ENCODE measurements at regions not wholly inside any gene's neighbourhood (a gene's known extent, or its start where the extent isn't known, plus 50 kb on each side); places are given as distances from the start of the nearest gene placed in this dataset.

GRCh38 chr6:141337191-141337590 is 795.5 kb upstream of the GJE1 start (continued):
- no peak for TF ChIP-seq TEAD4 (IDR thresholded peaks at IDR 0.05; ENCODE audit: low read length)
- no peak for TF ChIP-seq TEAD4 (CRISPR knock-in tag; IDR thresholded peaks at IDR 0.05; ENCODE audit: borderline replicate concordance)

GRCh38 chr6:141335477-141336273 is 797.0 kb upstream of the GJE1 start:
- no TSS peak for BruUV-seq (replicated peaks)
- ATAC-seq: no peak
- DNase-seq (ENCODE audit: extremely low read depth in 1 of 4, low spot score in 3 of 4): no peak
- H3K36me3 ChIP-seq (ENCODE audit: control insufficient read depth, insufficient read depth, low read length): no peaks in the 10 kb centered on the region
- WGBS (ENCODE audit: insufficient coverage, low coverage, missing lambda C conversion rate): 1% methylated on average over 4 of the region's 4 CpGs
- intact Hi-C loops (cut with micrococcal nuclease) (no loop called here), in situ Hi-C loops (cut with MboI) (no loop called here)
- H3K9me1 ChIP-seq (ENCODE audit: control insufficient read depth, insufficient read depth, low read length): no peaks in the 10 kb centered on the region
- CTCF ChIA-PET (ENCODE audit: low intra/inter-chr PET ratio): no interaction called here
- H3K4me3 ChIP-seq: no peak overlapping the region
- H3K4me1 ChIP-seq (replicated peaks in 1 of 2; ENCODE audit: control insufficient read depth in 2 of 2, insufficient read depth in 2 of 2, low read length in 2 of 2): no peaks in the 10 kb centered on the region
- H3K79me2 ChIP-seq (ENCODE audit: control insufficient read depth, insufficient read depth, low read length): no peaks in the 10 kb centered on the region
- FAIRE-seq: no peak
- H3K9ac ChIP-seq (ENCODE audit: insufficient read depth in 1 of 2, low read depth in 2 of 2, low read length in 2 of 2): no peak overlapping the region
- TF ChIP-seq ESRRA (IDR thresholded peaks at IDR 0.05; ENCODE audit: borderline replicate concordance, low read depth) (no peak), SRSF3 (IDR thresholded peaks at IDR 0.05; ENCODE audit: insufficient read depth, low read length) (no peak), ZNF175 (CRISPR knock-in tag; IDR thresholded peaks at IDR 0.05; ENCODE audit: low read depth) (no peak), PHB (CRISPR knock-in tag; IDR thresholded peaks at IDR 0.05) (no peak), DLX4 (CRISPR knock-in tag; IDR thresholded peaks at IDR 0.05) (no peak)
- TF ChIP-seq, protein P1, sequence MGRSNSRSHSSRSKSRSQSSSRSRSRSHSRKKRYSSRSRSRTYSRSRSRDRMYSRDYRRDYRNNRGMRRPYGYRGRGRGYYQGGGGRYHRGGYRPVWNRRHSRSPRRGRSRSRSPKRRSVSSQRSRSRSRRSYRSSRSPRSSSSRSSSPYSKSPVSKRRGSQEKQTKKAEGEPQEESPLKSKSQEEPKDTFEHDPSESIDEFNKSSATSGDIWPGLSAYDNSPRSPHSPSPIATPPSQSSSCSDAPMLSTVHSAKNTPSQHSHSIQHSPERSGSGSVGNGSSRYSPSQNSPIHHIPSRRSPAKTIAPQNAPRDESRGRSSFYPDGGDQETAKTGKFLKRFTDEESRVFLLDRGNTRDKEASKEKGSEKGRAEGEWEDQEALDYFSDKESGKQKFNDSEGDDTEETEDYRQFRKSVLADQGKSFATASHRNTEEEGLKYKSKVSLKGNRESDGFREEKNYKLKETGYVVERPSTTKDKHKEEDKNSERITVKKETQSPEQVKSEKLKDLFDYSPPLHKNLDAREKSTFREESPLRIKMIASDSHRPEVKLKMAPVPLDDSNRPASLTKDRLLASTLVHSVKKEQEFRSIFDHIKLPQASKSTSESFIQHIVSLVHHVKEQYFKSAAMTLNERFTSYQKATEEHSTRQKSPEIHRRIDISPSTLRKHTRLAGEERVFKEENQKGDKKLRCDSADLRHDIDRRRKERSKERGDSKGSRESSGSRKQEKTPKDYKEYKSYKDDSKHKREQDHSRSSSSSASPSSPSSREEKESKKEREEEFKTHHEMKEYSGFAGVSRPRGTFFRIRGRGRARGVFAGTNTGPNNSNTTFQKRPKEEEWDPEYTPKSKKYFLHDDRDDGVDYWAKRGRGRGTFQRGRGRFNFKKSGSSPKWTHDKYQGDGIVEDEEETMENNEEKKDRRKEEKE (IDR thresholded peaks at IDR 0.05; ENCODE audit: borderline replicate concordance in 1 of 2, control insufficient read depth in 1 of 2, low read depth in 2 of 2, low read length in 1 of 2): no peak
- no peaks in the 10 kb centered on the region for H4K20me1 ChIP-seq (replicated peaks; ENCODE audit: control insufficient read depth, insufficient read depth, low read length)
- no peak overlapping the region for H2AFZ ChIP-seq (ENCODE audit: low read depth, low read length)
- no peaks in the 10 kb centered on the region for H3K27me3 ChIP-seq (ENCODE audit: control insufficient read depth in 2 of 2, insufficient read depth in 2 of 2, low read length in 2 of 2)
- no peak overlapping the region for H3K4me2 ChIP-seq (ENCODE audit: insufficient read depth, low read length)
- POLR2A ChIA-PET: no interaction called here
- H3K9me3 ChIP-seq (replicated peaks; ENCODE audit: control insufficient read depth, insufficient read depth, low read depth, low read length): no peaks in the 10 kb centered on the region
- no peak overlapping the region for H3K27ac ChIP-seq (ENCODE audit: extremely low read depth, low read depth, low read length)

Measured in K562 (cell line).